CD4-positive, CD25-positive, alpha-beta regulatory T cell (primary cell): ENCODE measurements at regions not wholly inside any gene's neighbourhood (a gene's known extent, or its start where the extent isn't known, plus 50 kb on each side); places are given as distances from the start of the nearest gene placed in this dataset.

Source experiments
- ATAC-seq, 2 donors: fragments of 150-1000 bp; cut with Tn5 transposase; one replicate each; pipeline ENCODE4 v1.10.0; 2021; ENCODE audit warnings: low read depth in 2 of 2, moderate number of reproducible peaks in 2 of 2, moderate library complexity in 1 of 2
- DNase-seq, 3 donors: peaks; one replicate each; pipeline versions ENCODE4 v3.0.0 to v3.0.0-alpha.2; 2012 to 2022; ENCODE audit warnings: mixed read lengths in 1 of 3
- H3K27ac ChIP-seq: one replicate; pipeline ENCODE4 v1.7.0; 2013; ENCODE audit warnings: mild to moderate bottlenecking, low read length; ENCODE audit not compliant: insufficient read depth, poor library complexity, severe bottlenecking
- H3K27me3 ChIP-seq: one replicate; pipeline ENCODE4 v1.7.0; 2013; ENCODE audit warnings: low read length; ENCODE audit not compliant: control insufficient read depth, insufficient read depth
- H3K36me3 ChIP-seq: one replicate; pipeline ENCODE4 v1.7.0; 2013; ENCODE audit warnings: mild to moderate bottlenecking, low read length, moderate library complexity; ENCODE audit not compliant: control insufficient read depth, insufficient read depth
- H3K4me1 ChIP-seq: 2 replicates; pipeline ENCODE4 v1.7.0; 2013; ENCODE audit warnings: mild to moderate bottlenecking, low read length; ENCODE audit not compliant: insufficient read depth, control insufficient read depth, poor library complexity, severe bottlenecking
- H3K4me3 ChIP-seq: one replicate; pipeline ENCODE4 v1.7.0; 2013; ENCODE audit warnings: low read depth, mild to moderate bottlenecking, low read length, moderate library complexity
- H3K9me3 ChIP-seq, 2 experiments: 1 replicate in 1 of 2; 2 replicates in 1 of 2; pipeline ENCODE4 v1.7.0; 2013; ENCODE audit warnings: low read length in 2 of 2, mild to moderate bottlenecking in 1 of 2, moderate library complexity in 1 of 2; ENCODE audit not compliant: control insufficient read depth in 2 of 2
- H3K27ac Mint-ChIP-seq, 3 donors: one replicate each; pipeline ENCODE4 v1.8.0; 2020 to 2022; ENCODE audit warnings: mild to moderate bottlenecking in 3 of 3, mixed read lengths in 3 of 3, moderate library complexity in 2 of 3
- H3K27me3 Mint-ChIP-seq: one replicate; pipeline ENCODE4 v1.8.0; 2022; ENCODE audit warnings: mild to moderate bottlenecking, mixed read lengths
- H3K36me3 Mint-ChIP-seq: one replicate; pipeline ENCODE4 v1.8.0; 2020; ENCODE audit warnings: mixed read lengths
- H3K4me1 Mint-ChIP-seq, 4 donors: one replicate each; pipeline ENCODE4 v1.8.0; 2020 to 2022; ENCODE audit warnings: mixed read lengths in 4 of 4, mild to moderate bottlenecking in 1 of 4
- H3K4me3 Mint-ChIP-seq, 4 donors: one replicate each; pipeline ENCODE4 v1.8.0; 2020 to 2022; ENCODE audit warnings: mild to moderate bottlenecking in 4 of 4, mixed read lengths in 4 of 4, moderate library complexity in 3 of 4
- H3K9me3 Mint-ChIP-seq, 7 donors: one replicate each; pipeline ENCODE4 v1.8.0; 2020 to 2022; ENCODE audit warnings: mixed read lengths in 7 of 7, mild to moderate bottlenecking in 3 of 7, moderate library complexity in 2 of 7

GRCh38 chr6:9347608-9348007 lies 912.3 kb upstream of the SLC35B3 start:
- Histone ChIP-seq H3K9me3 (no peaks in the 10 kb centered on the region), H3K36me3 (no peaks in the 10 kb centered on the region), H3K27me3 (no peaks in the 10 kb centered on the region), H3K4me1 (no peaks in the 10 kb centered on the region), H3K27ac (no peak overlapping the region), H3K4me3 (no peak overlapping the region)
- Mint-ChIP-seq H3K36me3 (no peaks in the 10 kb centered on the region), H3K27ac (no peak overlapping the region), H3K4me1 (no peaks in the 10 kb centered on the region), H3K27me3 (no peaks in the 10 kb centered on the region), H3K9me3 (peaks cover 0 to 15% (median 7%) of the 10 kb centered on the region in 7 donors), H3K4me3 (no peak overlapping the region)
- ATAC-seq (no peak), DNase-seq (no peak)

- no peak for ATAC-seq
- H3K4me3 Mint-ChIP-seq = no peak overlapping the region
Observed at GRCh38 chr6:9346923-9347322, 911.6 kb upstream of the SLC35B3 start.

GRCh38 chr6:9335431-9335830 lies 900.1 kb upstream of the SLC35B3 start:
- no peak overlapping the region for H3K27ac ChIP-seq
- Mint-ChIP-seq H3K36me3 (no peaks in the 10 kb centered on the region), H3K4me3 (no peak overlapping the region), H3K9me3 (peaks cover 0 to 8% (median 6%) of the 10 kb centered on the region in 7 donors), H3K27ac (no peak overlapping the region), H3K27me3 (no peaks in the 10 kb centered on the region), H3K4me1 (no peaks in the 10 kb centered on the region)
- no peaks in the 10 kb centered on the region for H3K4me1 ChIP-seq
- no peaks in the 10 kb centered on the region for H3K27me3 ChIP-seq
- H3K9me3 ChIP-seq = peaks cover 0 to 3% of the 10 kb centered on the region in 2 experiments
- H3K4me3 ChIP-seq = no peak overlapping the region
- ATAC-seq (no peak), DNase-seq (no peak)
- H3K36me3 ChIP-seq = no peaks in the 10 kb centered on the region

More at GRCh38 chr6:9346923-9347322, 911.6 kb upstream of the SLC35B3 start:
- no peaks in the 10 kb centered on the region for H3K27me3 ChIP-seq
- H3K27me3 Mint-ChIP-seq = no peaks in the 10 kb centered on the region
- H3K4me1 ChIP-seq = no peaks in the 10 kb centered on the region
- no peaks in the 10 kb centered on the region for H3K9me3 ChIP-seq
- H3K27ac Mint-ChIP-seq = no peak overlapping the region
- no peaks in the 10 kb centered on the region for H3K36me3 Mint-ChIP-seq
- DNase-seq = no peak
- H3K4me1 Mint-ChIP-seq = no peaks in the 10 kb centered on the region
- no peak overlapping the region for H3K4me3 ChIP-seq
- H3K27ac ChIP-seq = no peak overlapping the region
- H3K36me3 ChIP-seq = no peaks in the 10 kb centered on the region
- peaks cover 0 to 13% (median 7%) of the 10 kb centered on the region in 7 donors for H3K9me3 Mint-ChIP-seq

DNA sequence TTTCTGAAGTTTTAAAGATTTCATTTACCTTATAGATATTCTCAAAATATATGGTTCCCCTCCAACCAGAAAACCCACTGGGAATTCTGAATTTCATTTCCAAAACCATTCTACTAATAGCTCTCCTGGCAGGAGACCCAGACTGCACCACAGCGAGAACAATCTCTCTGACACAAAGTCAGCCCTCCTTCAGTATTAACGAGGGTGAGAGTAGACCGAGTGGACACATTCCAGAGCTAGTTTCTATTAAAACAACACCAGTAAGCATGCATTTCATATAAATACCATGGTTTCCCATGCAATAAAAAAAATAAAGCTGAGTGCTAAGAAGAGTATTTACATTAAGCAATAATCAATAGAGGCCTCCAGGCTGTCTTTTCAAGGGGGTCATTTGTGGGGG lies 899.6 kb upstream of the SLC35B3 start:
- no peak overlapping the region for H3K27ac ChIP-seq
- no peaks in the 10 kb centered on the region for H3K27me3 Mint-ChIP-seq
- peaks cover 0 to 9% (median 6%) of the 10 kb centered on the region in 7 donors for H3K9me3 Mint-ChIP-seq
- no peaks in the 10 kb centered on the region for H3K27me3 ChIP-seq
- H3K9me3 ChIP-seq = peaks cover 0 to 5% of the 10 kb centered on the region in 2 experiments
- no peak overlapping the region for H3K4me3 Mint-ChIP-seq
- H3K27ac Mint-ChIP-seq = no peak overlapping the region
- H3K4me3 ChIP-seq = no peak overlapping the region
- no peak for DNase-seq
- H3K36me3 Mint-ChIP-seq = no peaks in the 10 kb centered on the region
- no peak for ATAC-seq
- no peaks in the 10 kb centered on the region for H3K4me1 Mint-ChIP-seq
- H3K4me1 ChIP-seq = no peaks in the 10 kb centered on the region
- no peaks in the 10 kb centered on the region for H3K36me3 ChIP-seq

GRCh38 chr6:9332241-9332780 lies 897.0 kb upstream of the SLC35B3 start:
- H3K27me3 Mint-ChIP-seq = no peaks in the 10 kb centered on the region
- H3K36me3 Mint-ChIP-seq = no peaks in the 10 kb centered on the region
- Histone ChIP-seq H3K27ac (no peak overlapping the region), H3K4me1 (no peaks in the 10 kb centered on the region), H3K9me3 (peaks cover 0 to 5% of the 10 kb centered on the region in 2 experiments), H3K36me3 (no peaks in the 10 kb centered on the region), H3K4me3 (no peak overlapping the region), H3K27me3 (no peaks in the 10 kb centered on the region)
- H3K9me3 Mint-ChIP-seq = peaks cover 0 to 15% (median 8%) of the 10 kb centered on the region in 7 donors
- no peak for DNase-seq
- no peak overlapping the region for H3K27ac Mint-ChIP-seq
- no peak overlapping the region for H3K4me3 Mint-ChIP-seq
- no peak for ATAC-seq
- H3K4me1 Mint-ChIP-seq = no peaks in the 10 kb centered on the region

GRCh38 chr6:9316831-9317230 lies 881.5 kb upstream of the SLC35B3 start:
- no peaks in the 10 kb centered on the region for H3K36me3 ChIP-seq
- H3K9me3 ChIP-seq = no peaks in the 10 kb centered on the region
- no peaks in the 10 kb centered on the region for H3K36me3 Mint-ChIP-seq
- H3K27me3 ChIP-seq = no peaks in the 10 kb centered on the region
- no peaks in the 10 kb centered on the region for H3K4me1 Mint-ChIP-seq
- H3K27me3 Mint-ChIP-seq = no peaks in the 10 kb centered on the region
- no peak overlapping the region for H3K27ac ChIP-seq
- DNase-seq (no peak), ATAC-seq (no peak)
- H3K4me3 ChIP-seq = no peak overlapping the region
- peaks cover 0 to 5% (median 2%) of the 10 kb centered on the region in 7 donors for H3K9me3 Mint-ChIP-seq
- no peaks in the 10 kb centered on the region for H3K4me1 ChIP-seq
- no peak overlapping the region for H3K4me3 Mint-ChIP-seq
- H3K27ac Mint-ChIP-seq = no peak overlapping the region

GRCh38 chr6:9315966-9316650 lies 880.8 kb upstream of the SLC35B3 start:
- ATAC-seq = no peak

GRCh38 chr6:9308284-9308683 lies 872.9 kb upstream of the SLC35B3 start:
- no peaks in the 10 kb centered on the region for H3K4me1 ChIP-seq
- DNase-seq = no peak
- ATAC-seq = no peak
- no peaks in the 10 kb centered on the region for H3K9me3 ChIP-seq
- H3K36me3 ChIP-seq = no peaks in the 10 kb centered on the region
- Mint-ChIP-seq H3K4me3 (no peak overlapping the region), H3K4me1 (no peaks in the 10 kb centered on the region), H3K27ac (no peak overlapping the region), H3K9me3 (peaks cover 0 to 4% (median 2%) of the 10 kb centered on the region in 7 donors), H3K27me3 (no peaks in the 10 kb centered on the region), H3K36me3 (no peaks in the 10 kb centered on the region)
- no peak overlapping the region for H3K27ac ChIP-seq
- no peak overlapping the region for H3K4me3 ChIP-seq
- H3K27me3 ChIP-seq = no peaks in the 10 kb centered on the region

More at GRCh38 chr6:9315966-9316650, 880.8 kb upstream of the SLC35B3 start:
- Mint-ChIP-seq H3K27me3 (no peaks in the 10 kb centered on the region), H3K9me3 (peaks cover 0 to 5% (median 2%) of the 10 kb centered on the region in 7 donors), H3K36me3 (no peaks in the 10 kb centered on the region), H3K4me1 (no peaks in the 10 kb centered on the region), H3K27ac (no peak overlapping the region), H3K4me3 (no peak overlapping the region)
- no peaks in the 10 kb centered on the region for H3K4me1 ChIP-seq
- no peak overlapping the region for H3K4me3 ChIP-seq
- H3K27me3 ChIP-seq = no peaks in the 10 kb centered on the region
- H3K36me3 ChIP-seq = no peaks in the 10 kb centered on the region
- H3K27ac ChIP-seq = no peak overlapping the region
- no peaks in the 10 kb centered on the region for H3K9me3 ChIP-seq
- DNase-seq = no peak
